HepG2 (cell line): ENCODE measurements at regions not wholly inside any gene's neighbourhood (a gene's known extent, or its start where the extent isn't known, plus 50 kb on each side); places are given as distances from the start of the nearest gene placed in this dataset.

Source experiments
- ATAC-seq: fragments of 200-7000 bp; cut with Tn5 transposase; 3 replicates; pipeline ENCODE4 v1.9.1; 2020; ENCODE audit warnings: mild to moderate bottlenecking, moderate library complexity
- BruUV-seq: library from RNA; stranded (reverse); fragments of 400-500 nt; replicated peaks from 2 replicates; lab custom pipeline; 2021; lab: Mats Ljungman, UMichigan
- CTCF ChIA-PET: fragments of 300-600 bp; formaldehyde crosslinking; extraction: SDS; loops from one replicate; lab custom pipeline; 2021; ENCODE audit warnings: low total read pairs, inconsistent platforms, low intra/inter-chr PET ratio; lab: Yijun Ruan, JAX
- POLR2A ChIA-PET: fragments of 350-600 bp; sonication (Branson Sonifier 250); formaldehyde crosslinking; loops from one replicate; lab custom pipeline; 2020; ENCODE audit warnings: antibody characterized with exemption, inconsistent platforms; lab: Yijun Ruan, JAX
- DNase-seq: peaks from one replicate; pipeline ENCODE4 v3.0.0-alpha.2; 2015; ENCODE audit warnings: low spot score
- FAIRE-seq: peaks from 3 replicates; lab custom pipeline; 2011; peaks lifted over from hg19 to GRCh38; lab: Jason Lieb, UNC
- H2AFZ ChIP-seq: one replicate; pipeline ENCODE4 v1.6.1; 2011; ENCODE audit warnings: low read length, inconsistent platforms
- H3K27ac ChIP-seq: fragments of 300-600 bp; 3 replicates; pipeline ENCODE4 v1.8.0; 2011; ENCODE audit warnings: mixed run types, mild to moderate bottlenecking, mixed read lengths, low read length, inconsistent platforms; ENCODE audit not compliant: insufficient read depth; ENCODE audit errors: extremely low read length
- H3K27me3 ChIP-seq, 2 experiments: fragments of 200-600 bp in 1 of 2; 2 replicates in 1 of 2; 3 replicates in 1 of 2; pipeline versions ENCODE4 v1.6.0 to v1.8.0; 2011; ENCODE audit warnings: low read length in 2 of 2, mild to moderate bottlenecking in 2 of 2, moderate library complexity in 2 of 2, inconsistent platforms in 1 of 2; ENCODE audit not compliant: insufficient read depth in 2 of 2, control insufficient read depth in 1 of 2
- H3K36me3 ChIP-seq, 2 experiments: fragments of 200-600 bp in 1 of 2; replicated peaks in 1 of 2; 2 replicates in 1 of 2; 3 replicates in 1 of 2; pipeline versions ENCODE4 v1.5.1 to v1.8.0; 2011; ENCODE audit warnings: low read length in 2 of 2, inconsistent platforms in 1 of 2; ENCODE audit not compliant: insufficient read depth in 2 of 2, control insufficient read depth in 1 of 2
- H3K4me1 ChIP-seq: 2 replicates; pipeline ENCODE4 v1.5.1; 2012; ENCODE audit warnings: low read length, inconsistent platforms; ENCODE audit not compliant: insufficient read depth
- H3K4me2 ChIP-seq: 2 replicates; pipeline ENCODE4 v1.6.0; 2011; ENCODE audit warnings: low read depth, low read length, inconsistent platforms
- H3K4me3 ChIP-seq, 3 experiments: fragments of 200-600 bp in 1 of 3; sonication (generic), shearing (Covaris generic) in 1 of 3; replicated peaks in 1 of 3; 2 replicates each; pipeline ENCODE4 v1.5.1; 2011 to 2016; ENCODE audit warnings: low read length in 3 of 3, inconsistent platforms in 2 of 3, low read depth in 2 of 3, mild to moderate bottlenecking in 2 of 3, control low read depth in 1 of 3, mixed read lengths in 1 of 3; ENCODE audit not compliant: insufficient read depth in 1 of 3
- H3K79me2 ChIP-seq: one replicate; pipeline ENCODE4 v1.6.1; 2011; ENCODE audit warnings: low read length, inconsistent platforms; ENCODE audit not compliant: insufficient read depth
- H3K9ac ChIP-seq: 2 replicates; pipeline ENCODE4 v1.6.0; 2011; ENCODE audit warnings: mild to moderate bottlenecking, low read depth, low read length, inconsistent platforms; ENCODE audit not compliant: insufficient read depth
- H3K9me3 ChIP-seq: 2 replicates; pipeline ENCODE4 v1.5.1; 2012; ENCODE audit warnings: mild to moderate bottlenecking, low read length
- H4K20me1 ChIP-seq: 2 replicates; pipeline ENCODE4 v1.6.0; 2011; ENCODE audit warnings: inconsistent platforms, mild to moderate bottlenecking, low read length, moderate library complexity; ENCODE audit not compliant: insufficient read depth
- HNRNPL ChIP-seq: fragments of 200-400 bp; formaldehyde crosslinking; IDR thresholded peaks from 2 replicates; pipeline ENCODE4 v1.6.1; 2017; ENCODE audit warnings: mild to moderate bottlenecking, low read depth, low read length
- JUND ChIP-seq: sonication (generic); formaldehyde crosslinking; IDR thresholded peaks from 2 replicates; pipeline ENCODE4 v1.8.0; 2022; ENCODE audit warnings: mild to moderate bottlenecking, missing genetic modification reagents
- PAXIP1 ChIP-seq: sonication (generic); formaldehyde crosslinking; conservative IDR thresholded peaks from 2 replicates; pipeline ENCODE4 v1.4.0; 2020; ENCODE audit warnings: mild to moderate bottlenecking, missing genetic modification reagents, moderate library complexity
- PHF20 ChIP-seq: sonication (generic); formaldehyde crosslinking; IDR thresholded peaks from 2 replicates; pipeline ENCODE4 v1.5.0; 2020; ENCODE audit warnings: mild to moderate bottlenecking, missing genetic modification reagents
- ZBTB25 ChIP-seq: IDR thresholded peaks from 2 replicates; pipeline ENCODE4 v1.6.1; 2018; ENCODE audit warnings: missing genetic modification reagents
- ZMYM3 ChIP-seq: sonication (generic); formaldehyde crosslinking; IDR thresholded peaks from 2 replicates; pipeline ENCODE4 v1.5.1; 2020; ENCODE audit warnings: mild to moderate bottlenecking, missing genetic modification reagents
- ZNF230 ChIP-seq: sonication (generic); formaldehyde crosslinking; IDR thresholded peaks from 2 replicates; pipeline ENCODE4 v1.4.0; 2020; ENCODE audit warnings: mild to moderate bottlenecking, missing genetic modification reagents
- ZNF574 ChIP-seq: sonication (generic); formaldehyde crosslinking; IDR thresholded peaks from 2 replicates; pipeline ENCODE4 v1.4.0; 2020; ENCODE audit warnings: missing genetic modification reagents
- ZNF766 ChIP-seq: sonication (generic); formaldehyde crosslinking; IDR thresholded peaks from 2 replicates; pipeline ENCODE4 v1.5.0; 2020; ENCODE audit warnings: missing genetic modification reagents, borderline replicate concordance
- WGBS: methylation state at CpG from one replicate; pipeline ENCODE4 v1.1.6; 2017; ENCODE audit warnings: low lambda C conversion rate; 5-methylcytosine and 5-hydroxymethylcytosine counted together
- in situ Hi-C: cut with HindIII; loops from 2 replicates; pipeline ENCODE4 v1.10.0; 2017; ENCODE audit warnings: low pct_unique_long_range_greater_than_20kb; ENCODE audit not compliant: extremely low pct_ligation_motif_present
- intact Hi-C: fragments of 100-400 bp; cut with micrococcal nuclease; formaldehyde crosslinking; loops from one replicate; pipeline ENCODE4 v1.10.0; 2022; ENCODE audit not compliant: unreplicated experiment

GRCh38 chr12:28683366-28683765 is 465.7 kb upstream of the FAR2 start (continued):
- no peak for TF ChIP-seq JUND (CRISPR knock-in tag)
- no peak for TF ChIP-seq ZBTB25 (CRISPR knock-in tag)

GRCh38 chr12:28689398-28690175 is 459.5 kb upstream of the FAR2 start:
- FAIRE-seq, result no peak
- POLR2A ChIA-PET, result no interaction called here
- H2AFZ ChIP-seq, result no peak overlapping the region
- no peak overlapping the region for H3K27ac ChIP-seq
- ATAC-seq, result no peak
- H3K9ac ChIP-seq, result no peak overlapping the region
- H3K27me3 ChIP-seq, result no peaks in the 10 kb centered on the region
- 3% methylated on average over 4 of the region's 4 CpGs for WGBS
- H3K36me3 ChIP-seq, result no peaks in the 10 kb centered on the region
- BruUV-seq, result no TSS peak
- no peak overlapping the region for H3K4me2 ChIP-seq
- H3K79me2 ChIP-seq, result no peaks in the 10 kb centered on the region
- no peaks in the 10 kb centered on the region for H4K20me1 ChIP-seq
- CTCF ChIA-PET, result no interaction called here
- no peaks in the 10 kb centered on the region for H3K9me3 ChIP-seq
- in situ Hi-C loops (no loop called here), intact Hi-C loops (no loop called here)
- no peaks in the 10 kb centered on the region for H3K4me1 ChIP-seq
- DNase-seq, result no peak
- H3K4me3 ChIP-seq, result no peak overlapping the region
- TF ChIP-seq ZMYM3 (CRISPR knock-in tag) (no peak), ZNF230 (CRISPR knock-in tag) (no peak), ZNF766 (CRISPR knock-in tag) (no peak), PAXIP1 (CRISPR knock-in tag) (no peak), PHF20 (CRISPR knock-in tag) (no peak), ZNF574 (CRISPR knock-in tag) (no peak), HNRNPL (no peak)
